Central memory CD4-positive, alpha-beta T cell (primary cell): ENCODE measurements at regions not wholly inside any gene's neighbourhood (a gene's known extent, or its start where the extent isn't known, plus 50 kb on each side); places are given as distances from the start of the nearest gene placed in this dataset.

Experiments
- DNase-seq: peaks from one replicate; pipeline ENCODE4 v3.0.0; 2022

- no peak for DNase-seq
Observed at GRCh38 chr4:24033626-24034025, 143.8 kb upstream of the PPARGC1A start.

GRCh38 chr4:24032371-24032989 is 142.6 kb upstream of the PPARGC1A start:
- no peak for DNase-seq

GRCh38 chr4:24026596-24026995 is 136.7 kb upstream of the PPARGC1A start:
- no peak for DNase-seq

DNA sequence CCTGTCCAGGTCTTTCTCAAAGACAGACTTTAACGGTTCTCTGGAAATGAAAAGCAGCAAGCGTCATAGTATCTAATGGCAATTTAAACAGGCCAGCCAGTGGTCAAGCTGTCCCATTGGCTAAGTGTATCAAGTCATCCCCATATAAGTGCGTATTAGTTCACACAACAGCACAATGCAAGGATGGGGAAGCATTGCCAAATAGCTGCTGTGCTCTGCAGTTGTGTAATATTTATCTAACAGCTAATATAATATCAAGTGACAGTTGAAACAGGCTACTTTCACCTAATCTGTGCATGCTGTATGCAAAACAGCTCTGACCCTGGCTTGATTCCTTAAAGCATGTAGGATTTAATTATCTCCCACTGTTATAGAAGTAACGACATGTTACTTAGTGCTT is 134.8 kb upstream of the PPARGC1A start:
- no peak for DNase-seq

GRCh38 chr4:24024157-24024556 is 134.3 kb upstream of the PPARGC1A start:
- no peak for DNase-seq

DNA sequence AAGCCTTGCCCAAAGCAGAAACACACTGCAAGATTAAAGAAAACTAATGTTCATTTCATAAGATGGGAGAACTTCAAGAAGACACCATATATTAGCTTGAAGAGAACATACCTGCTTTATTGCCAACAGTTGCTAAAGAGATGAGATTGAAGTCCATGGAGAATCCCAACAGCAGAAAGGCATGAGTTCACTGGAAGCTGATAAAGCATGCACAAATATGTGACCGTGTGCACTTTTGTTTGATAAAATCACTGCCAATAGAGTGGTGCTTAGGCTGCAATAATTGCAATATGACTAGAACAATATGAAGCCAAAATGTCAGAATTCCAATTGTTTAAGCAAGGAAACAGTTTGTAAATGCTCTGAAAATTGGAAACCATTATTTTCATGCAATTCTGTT is 125.9 kb upstream of the PPARGC1A start:
- DNase-seq: no peak

GRCh38 chr4:24013668-24014422 is 124.0 kb upstream of the PPARGC1A start:
- DNase-seq: no peak

DNA sequence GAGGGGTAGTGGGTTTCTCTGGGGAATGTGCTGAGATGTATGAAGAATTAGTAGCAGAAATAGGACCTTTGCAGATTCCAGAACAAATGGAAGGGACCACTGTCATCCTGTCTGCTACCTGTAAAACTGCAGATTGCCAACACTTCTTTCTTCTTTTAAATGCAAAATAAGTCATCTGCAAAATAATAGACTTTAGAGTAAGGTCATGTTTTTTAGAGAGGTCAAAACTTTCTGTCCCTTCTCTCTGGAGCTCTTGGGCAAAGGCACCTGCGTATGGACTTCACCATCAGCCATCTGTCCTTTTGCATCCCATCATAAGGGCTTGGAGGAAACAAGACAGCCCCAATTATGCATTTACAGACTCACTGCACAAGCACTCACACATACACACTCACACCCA is 121.1 kb upstream of the PPARGC1A start:
- DNase-seq: no peak

DNA sequence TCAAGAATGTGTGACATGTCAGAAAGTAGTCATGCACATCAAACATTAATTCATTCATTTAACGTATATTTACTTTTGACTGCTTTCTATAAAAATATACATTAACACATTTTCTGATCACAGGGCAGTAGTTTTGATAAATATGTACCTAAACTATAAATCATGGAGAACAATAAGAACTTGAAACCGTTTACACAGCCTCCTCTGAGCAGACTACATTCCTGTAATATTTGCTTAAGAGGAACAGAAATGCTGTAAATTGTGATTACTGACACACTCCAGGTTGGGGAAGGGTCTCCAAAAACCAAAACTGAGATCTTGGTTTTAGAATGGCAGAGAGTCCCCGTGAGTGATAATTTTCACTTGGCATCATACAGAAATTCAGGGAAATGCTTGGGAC is 120.7 kb upstream of the PPARGC1A start:
- no peak for DNase-seq

DNA sequence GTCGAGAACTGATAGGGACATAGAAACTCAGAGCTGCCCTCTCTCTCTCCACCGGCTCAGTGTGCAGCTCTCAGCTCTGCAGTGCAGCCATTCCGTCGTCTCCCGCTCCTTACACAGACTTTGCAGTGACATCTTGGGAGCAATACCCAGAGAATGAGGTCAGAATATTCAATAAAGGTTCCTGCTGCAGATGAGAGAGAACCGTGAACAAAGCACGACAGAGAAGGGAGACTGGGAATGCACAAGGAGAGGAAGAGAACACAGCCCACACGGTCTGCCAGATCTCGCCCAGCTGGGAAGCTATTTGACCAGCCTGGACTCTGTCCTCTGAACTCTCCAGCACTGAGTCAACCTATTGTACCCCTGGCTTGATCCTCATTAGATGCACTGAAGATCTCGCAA is 118.0 kb upstream of the PPARGC1A start:
- no peak for DNase-seq

GRCh38 chr4:24006269-24006668 is 116.4 kb upstream of the PPARGC1A start:
- DNase-seq: no peak

DNA sequence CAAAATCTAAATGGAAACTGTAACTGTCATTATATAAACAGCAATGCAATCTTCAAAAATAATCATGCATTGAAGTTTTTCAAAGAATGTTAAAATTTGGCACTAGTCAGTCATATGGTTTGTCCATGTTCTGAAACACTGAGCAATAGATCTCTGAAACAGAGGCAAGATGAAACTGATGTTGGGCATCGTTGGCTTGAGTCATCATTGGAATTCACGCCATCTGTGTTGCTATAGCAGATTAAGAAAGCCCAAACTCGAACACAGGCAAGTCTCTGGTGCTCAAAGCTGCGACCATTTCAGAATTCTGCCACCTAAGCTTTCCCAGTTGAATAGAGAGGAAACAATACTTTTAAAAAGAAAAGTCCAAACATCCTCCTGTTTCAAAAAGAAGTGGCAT is 114.1 kb upstream of the PPARGC1A start:
- DNase-seq: no peak

- no peak for DNase-seq
Observed at GRCh38 chr4:24003496-24003895, 113.6 kb upstream of the PPARGC1A start.

DNA sequence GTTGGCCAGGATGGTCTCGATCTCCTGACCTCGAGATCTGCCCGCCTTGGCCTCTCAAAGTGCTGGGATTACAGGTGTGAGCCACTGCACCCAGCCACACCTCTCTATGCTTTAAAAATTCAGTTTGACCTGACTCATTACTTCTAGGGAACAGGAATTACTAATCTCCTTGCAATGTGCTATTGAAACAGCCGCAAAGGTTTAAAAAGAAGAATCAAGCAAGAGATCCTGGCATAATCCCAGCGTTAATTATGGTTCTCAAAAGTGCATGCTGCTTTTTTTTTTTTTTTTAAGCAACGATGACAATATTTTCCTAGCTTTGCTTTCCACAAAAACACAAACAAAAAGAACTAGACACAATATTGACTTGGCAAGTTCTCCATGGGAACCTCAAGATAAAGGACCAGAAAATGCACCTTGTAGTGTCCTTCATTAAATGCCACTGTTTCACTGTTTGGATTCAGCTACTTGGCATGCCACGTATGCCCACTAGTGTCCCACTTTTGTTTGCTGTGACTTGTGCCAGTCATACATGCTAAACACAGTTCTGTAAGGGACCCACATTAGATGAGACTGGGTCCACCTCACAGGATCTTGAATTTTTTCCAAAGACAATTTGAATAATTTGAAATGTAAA is 112.6 kb upstream of the PPARGC1A start:
- no peak for DNase-seq

GRCh38 chr4:24001486-24002329 is 111.9 kb upstream of the PPARGC1A start:
- DNase-seq: no peak

DNA sequence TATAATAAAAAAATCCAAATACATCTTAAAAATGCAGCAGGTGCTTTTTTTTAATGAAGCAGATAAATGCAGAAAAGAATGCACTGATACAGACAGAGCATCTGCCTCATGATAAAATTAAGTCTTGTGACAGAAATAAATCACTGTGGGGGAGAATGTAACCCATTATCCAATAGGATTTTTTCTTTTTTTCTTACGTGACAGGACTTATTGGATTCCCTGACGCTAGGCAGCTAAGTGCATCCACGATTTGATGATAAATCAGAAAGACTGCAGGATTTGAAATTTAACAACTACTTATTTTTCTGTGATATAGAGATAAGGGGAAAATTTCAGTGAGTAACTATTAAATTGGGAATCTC is 110.6 kb upstream of the PPARGC1A start:
- no peak for DNase-seq

- no peak for DNase-seq
Observed at GRCh38 chr4:23999714-24000469, 110.0 kb upstream of the PPARGC1A start.

- DNase-seq: no peak
Observed at GRCh38 chr4:23993373-23993772, 103.5 kb upstream of the PPARGC1A start.

GRCh38 chr4:23991444-23991843 is 101.6 kb upstream of the PPARGC1A start:
- DNase-seq: no peak

GRCh38 chr4:23986270-23986669 is 96.4 kb upstream of the PPARGC1A start:
- no peak for DNase-seq

GRCh38 chr4:23981328-23981727 is 91.5 kb upstream of the PPARGC1A start:
- DNase-seq: no peak

DNA sequence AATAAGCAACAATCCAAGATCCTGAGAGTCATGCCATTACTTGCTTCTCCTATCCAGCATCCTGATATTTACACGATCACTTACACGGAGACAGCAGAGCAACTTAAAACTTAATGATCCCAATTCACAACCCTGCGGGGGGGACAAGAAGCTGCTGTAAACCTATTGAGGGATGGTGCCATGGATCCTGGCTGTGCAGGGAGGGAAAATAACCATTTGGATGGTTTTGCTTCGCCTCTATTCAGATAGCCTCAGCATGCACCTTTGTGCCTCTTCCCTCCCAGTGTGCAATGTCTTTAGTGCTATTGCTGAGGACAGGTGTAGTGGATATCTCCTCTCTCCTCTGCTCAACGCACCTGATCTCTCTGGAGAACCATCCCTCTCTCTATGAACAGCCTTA is 89.7 kb upstream of the PPARGC1A start:
- DNase-seq: no peak

DNA sequence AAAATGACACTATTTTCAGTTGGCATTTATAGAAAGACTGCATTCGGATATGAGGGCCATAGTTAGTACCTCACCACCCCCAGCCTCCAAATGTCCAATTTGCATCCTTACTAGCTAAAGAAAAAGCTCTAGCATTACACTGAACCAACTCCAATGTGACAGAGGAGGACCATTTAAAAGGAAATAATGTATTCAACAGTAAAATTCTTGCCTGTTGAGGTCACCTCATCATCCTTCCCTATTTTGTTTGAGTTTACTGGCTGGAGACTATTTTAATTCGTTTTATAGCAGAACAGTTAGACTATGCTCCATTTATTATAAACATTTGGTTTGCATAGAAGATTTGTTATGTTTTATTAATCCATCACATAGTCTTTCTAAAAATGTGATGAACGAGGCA is 88.2 kb upstream of the PPARGC1A start:
- DNase-seq: no peak
